GM18907 (cell line): ENCODE measurements at regions not wholly inside any gene's neighbourhood (a gene's known extent, or its start where the extent isn't known, plus 50 kb on each side); places are given as distances from the start of the nearest gene placed in this dataset.
"Not testable (repeated sequence)": the region's sequence is repeated elsewhere in the genome, so short reads cannot be mapped to it uniquely, and the experiment has no call there.

Experiments
- ATAC-seq: cut with Tn5 transposase; IDR thresholded peaks from one replicate; pipeline ENCODE4 v1.9.1; 2021; ENCODE audit warnings: mild to moderate bottlenecking, moderate library complexity; ENCODE audit not compliant: unreplicated experiment

- no peak for ATAC-seq
Measured at GRCh38 chr6:81051952-81052351, 700.5 kb downstream of the TENT5A start.

- no peak for ATAC-seq
Measured at GRCh38 chr6:81049425-81050042, 702.9 kb downstream of the TENT5A start.

- ATAC-seq = no peak
Measured at GRCh38 chr6:81031416-81031815, 721.1 kb downstream of the TENT5A start.

- ATAC-seq = no peak
Measured at GRCh38 chr6:81026041-81026553, 726.4 kb downstream of the TENT5A start.

GRCh38 chr6:81023709-81024108 lies 728.8 kb downstream of the TENT5A start:
- no peak for ATAC-seq

GRCh38 chr6:81023007-81023582 lies 729.4 kb downstream of the TENT5A start:
- ATAC-seq = no peak

GRCh38 chr6:81017586-81017985 lies 734.9 kb downstream of the TENT5A start:
- ATAC-seq = not testable (repeated sequence)

- no peak for ATAC-seq
Measured at GRCh38 chr6:81003894-81004293, 748.6 kb downstream of the TENT5A start.

GRCh38 chr6:81003156-81003555 lies 749.3 kb downstream of the TENT5A start:
- no peak for ATAC-seq

- no peak for ATAC-seq
Measured at GRCh38 chr6:81002126-81002525, 750.4 kb downstream of the TENT5A start.

GRCh38 chr6:80991316-80991715 lies 761.2 kb downstream of the TENT5A start:
- ATAC-seq = no peak

GRCh38 chr6:80988892-80989291 lies 763.6 kb downstream of the TENT5A start:
- ATAC-seq = no peak

- ATAC-seq = no peak
Measured at GRCh38 chr6:80988286-80988685, 764.2 kb downstream of the TENT5A start.

GRCh38 chr6:80981226-80981625 lies 771.3 kb downstream of the TENT5A start:
- not testable (repeated sequence) for ATAC-seq

- no peak for ATAC-seq
Measured at GRCh38 chr6:80976336-80976735, 776.1 kb downstream of the TENT5A start.

GRCh38 chr6:80974579-80974978 lies 777.9 kb downstream of the TENT5A start:
- no peak for ATAC-seq

GRCh38 chr6:80969439-80969838 lies 783.0 kb downstream of the TENT5A start:
- ATAC-seq = no peak

GRCh38 chr6:80967609-80968008 lies 784.9 kb downstream of the TENT5A start:
- no peak for ATAC-seq

- ATAC-seq = no peak
Measured at GRCh38 chr6:80962382-80962781, 790.1 kb downstream of the TENT5A start.

- ATAC-seq = no peak
Measured at GRCh38 chr6:80961166-80961565, 791.3 kb downstream of the TENT5A start.

- ATAC-seq = no peak
Measured at GRCh38 chr6:80959034-80959433, 793.4 kb downstream of the TENT5A start.

- no peak for ATAC-seq
Measured at GRCh38 chr6:80956898-80957297, 795.6 kb downstream of the TENT5A start.

GRCh38 chr6:80952479-80952878 lies 800.0 kb downstream of the TENT5A start:
- not testable (repeated sequence) for ATAC-seq
